Liver (tissue), 2 donors: ENCODE measurements at regions not wholly inside any gene's neighbourhood (a gene's known extent, or its start where the extent isn't known, plus 50 kb on each side); places are given as distances from the start of the nearest gene placed in this dataset.
"Not testable (repeated sequence)": the region's sequence is repeated elsewhere in the genome, so short reads cannot be mapped to it uniquely, and the experiment has no call there.

Experiments
- YY1 ChIP-seq: IDR thresholded peaks from 2 replicates; pipeline ENCODE4 v1.6.1; 2016; ENCODE audit warnings: antibody characterized with exemption, mild to moderate bottlenecking
- TF ChIP-seq, protein P1 (sequence below): fragments of 150-350 bp; IDR thresholded peaks from 2 replicates; pipeline ENCODE4 v1.5.1; 2017; ENCODE audit warnings: improper control_type of control experiment, low read depth, low read length; ENCODE audit not compliant: missing input control
- donor health status: healthy.

DNA sequence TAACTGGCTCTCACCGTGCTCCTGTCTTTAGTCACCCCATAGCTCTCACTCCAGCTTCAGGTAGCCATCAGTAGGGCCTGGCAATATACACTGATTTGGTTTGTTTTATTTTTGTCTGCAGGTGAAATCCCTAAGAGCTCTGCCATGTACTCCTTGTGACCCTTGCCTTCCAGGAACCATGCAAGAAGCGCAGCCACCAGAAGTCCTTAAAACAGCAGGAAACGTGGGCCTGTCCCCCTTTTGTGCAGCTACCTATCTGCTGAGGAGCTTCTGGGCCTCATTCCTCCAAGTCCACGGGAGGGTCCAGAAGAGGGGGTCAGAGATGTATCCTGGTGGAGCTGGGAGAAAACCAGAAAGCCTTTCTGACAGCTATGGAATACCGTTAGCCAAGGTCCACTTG, 399.1 kb downstream of the FAM72C start:
- TF ChIP-seq, protein P1, sequence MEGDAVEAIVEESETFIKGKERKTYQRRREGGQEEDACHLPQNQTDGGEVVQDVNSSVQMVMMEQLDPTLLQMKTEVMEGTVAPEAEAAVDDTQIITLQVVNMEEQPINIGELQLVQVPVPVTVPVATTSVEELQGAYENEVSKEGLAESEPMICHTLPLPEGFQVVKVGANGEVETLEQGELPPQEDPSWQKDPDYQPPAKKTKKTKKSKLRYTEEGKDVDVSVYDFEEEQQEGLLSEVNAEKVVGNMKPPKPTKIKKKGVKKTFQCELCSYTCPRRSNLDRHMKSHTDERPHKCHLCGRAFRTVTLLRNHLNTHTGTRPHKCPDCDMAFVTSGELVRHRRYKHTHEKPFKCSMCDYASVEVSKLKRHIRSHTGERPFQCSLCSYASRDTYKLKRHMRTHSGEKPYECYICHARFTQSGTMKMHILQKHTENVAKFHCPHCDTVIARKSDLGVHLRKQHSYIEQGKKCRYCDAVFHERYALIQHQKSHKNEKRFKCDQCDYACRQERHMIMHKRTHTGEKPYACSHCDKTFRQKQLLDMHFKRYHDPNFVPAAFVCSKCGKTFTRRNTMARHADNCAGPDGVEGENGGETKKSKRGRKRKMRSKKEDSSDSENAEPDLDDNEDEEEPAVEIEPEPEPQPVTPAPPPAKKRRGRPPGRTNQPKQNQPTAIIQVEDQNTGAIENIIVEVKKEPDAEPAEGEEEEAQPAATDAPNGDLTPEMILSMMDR, result not testable (repeated sequence)
- not testable (repeated sequence) for TF ChIP-seq YY1
